H1 (cell line): ENCODE measurements at regions not wholly inside any gene's neighbourhood (a gene's known extent, or its start where the extent isn't known, plus 50 kb on each side); places are given as distances from the start of the nearest gene placed in this dataset.

Experiments used
- CTCF ChIA-PET: fragments of 300-600 bp; sonication (Branson Sonifier 250); formaldehyde crosslinking; loops from one replicate; lab custom pipeline; 2021; ENCODE audit not compliant: partially characterized antibody; lab: Charles Lee
- POLR2A ChIA-PET: fragments of 300-600 bp; sonication (Branson Sonifier 250); formaldehyde crosslinking; loops from one replicate; lab custom pipeline; 2021; ENCODE audit warnings: inconsistent platforms; ENCODE audit not compliant: partially characterized antibody; lab: Charles Lee
- DNase-seq, 2 experiments: peaks; one replicate each; pipeline versions ENCODE4 v3.0.0 to v3.0.0-alpha.2; 2010 to 2022; ENCODE audit warnings: low spot score in 2 of 2, low read depth in 1 of 2, mixed read lengths in 1 of 2
- FAIRE-seq: peaks from 2 replicates; lab custom pipeline; 2011; peaks lifted over from hg19 to GRCh38; lab: Jason Lieb, UNC
- H2AFZ ChIP-seq: 2 replicates; pipeline ENCODE4 v1.8.1; 2012; ENCODE audit warnings: low read length, inconsistent platforms
- H2AK5ac ChIP-seq: 2 replicates; pipeline ENCODE4 v1.6.1; 2013; ENCODE audit warnings: low read depth, low read length
- H2BK120ac ChIP-seq: replicated peaks from 2 replicates; pipeline ENCODE3; 2013; ENCODE audit warnings: low read depth, low read length, inconsistent platforms
- H2BK12ac ChIP-seq: 2 replicates; pipeline ENCODE4 v1.6.1; 2013; ENCODE audit warnings: low read depth, low read length
- H2BK15ac ChIP-seq: 2 replicates; pipeline ENCODE4 v1.6.1; 2013; ENCODE audit warnings: low read length
- H2BK20ac ChIP-seq: 2 replicates; pipeline ENCODE4 v1.6.1; 2013; ENCODE audit warnings: low read length
- H2BK5ac ChIP-seq: 2 replicates; pipeline ENCODE4 v1.6.1; 2013; ENCODE audit warnings: low read depth, low read length
- H3K14ac ChIP-seq: 2 replicates; pipeline ENCODE4 v1.6.1; 2013; ENCODE audit warnings: inconsistent platforms; ENCODE audit not compliant: insufficient read length
- H3K18ac ChIP-seq: 2 replicates; pipeline ENCODE4 v1.6.1; 2013; ENCODE audit warnings: low read length; ENCODE audit errors: extremely low read depth
- H3K23ac ChIP-seq: 2 replicates; pipeline ENCODE4 v1.6.1; 2013; ENCODE audit warnings: inconsistent platforms; ENCODE audit not compliant: insufficient read length
- H3K23me2 ChIP-seq: 2 replicates; pipeline ENCODE4 v1.6.1; 2013; ENCODE audit warnings: low read depth, low read length
- H3K27ac ChIP-seq: 2 replicates; pipeline ENCODE4 v1.6.1; 2011; ENCODE audit warnings: low read depth, low read length, inconsistent platforms
- H3K27me3 ChIP-seq, 4 experiments: replicated peaks in 1 of 4; 1 replicate in 1 of 4; 2 replicates in 3 of 4; pipeline versions ENCODE4 v1.6.1 to v1.8.1; 2011 to 2013; ENCODE audit warnings: low read length in 3 of 4, mild to moderate bottlenecking in 3 of 4, inconsistent platforms in 2 of 4, mixed read lengths in 2 of 4, moderate library complexity in 1 of 4; ENCODE audit not compliant: control insufficient read depth in 3 of 4, insufficient read depth in 3 of 4; ENCODE audit errors: extremely low read depth in 1 of 4
- H3K36me3 ChIP-seq, 4 experiments: 2 replicates each; pipeline versions ENCODE4 v1.6.1 to v1.8.1; 2011 to 2013; ENCODE audit warnings: mild to moderate bottlenecking in 4 of 4, low read length in 3 of 4, moderate library complexity in 2 of 4, control low read depth in 1 of 4, inconsistent platforms in 1 of 4; ENCODE audit not compliant: insufficient read depth in 4 of 4, control insufficient read depth in 2 of 4
- H3K4ac ChIP-seq: replicated peaks from 2 replicates; pipeline ENCODE3; 2013; ENCODE audit warnings: low read length, low read depth, mixed read lengths, inconsistent platforms; ENCODE audit not compliant: insufficient read length
- H3K4me1 ChIP-seq, 4 experiments: replicated peaks in 1 of 4; 1 replicate in 1 of 4; 2 replicates in 3 of 4; pipeline versions ENCODE4 v1.6.1 to v1.8.1; 2011 to 2013; ENCODE audit warnings: low read length in 3 of 4, inconsistent platforms in 2 of 4, mixed read lengths in 1 of 4; ENCODE audit not compliant: insufficient read depth in 4 of 4, control insufficient read depth in 3 of 4
- H3K4me2 ChIP-seq, 2 experiments: 2 replicates each; pipeline versions ENCODE4 v1.6.1 to v1.8.1; 2011 to 2013; ENCODE audit warnings: low read depth in 2 of 2, low read length in 2 of 2, control low read depth in 1 of 2, inconsistent platforms in 1 of 2, mild to moderate bottlenecking in 1 of 2; ENCODE audit not compliant: insufficient read depth in 1 of 2
- H3K4me3 ChIP-seq, 4 experiments: fragments of 200-600, 300-600 bp in 1 of 4; sonication (generic), shearing (Covaris generic), sonication (Bioruptor Twin) in 1 of 4; 2 replicates each; pipeline versions ENCODE4 v1.5.1 to v1.8.1; 2011 to 2016; ENCODE audit warnings: low read length in 4 of 4, low read depth in 3 of 4, control low read depth in 2 of 4, inconsistent platforms in 2 of 4, mild to moderate bottlenecking in 2 of 4, mixed read lengths in 1 of 4, moderate library complexity in 1 of 4; ENCODE audit not compliant: insufficient read depth in 2 of 4; ENCODE audit errors: extremely low read depth in 1 of 4
- H3K56ac ChIP-seq: replicated peaks from 2 replicates; pipeline ENCODE3; 2013; ENCODE audit warnings: low read depth, mild to moderate bottlenecking, mixed read lengths, low read length, inconsistent platforms; ENCODE audit not compliant: insufficient read length
- H3K79me1 ChIP-seq: 2 replicates; pipeline ENCODE4 v1.6.1; 2013; ENCODE audit warnings: low read depth, low read length, control low read depth
- H3K79me2 ChIP-seq, 2 experiments: 2 replicates each; pipeline versions ENCODE4 v1.6.1 to v1.8.1; 2012 to 2013; ENCODE audit warnings: low read length in 2 of 2, mild to moderate bottlenecking in 2 of 2, inconsistent platforms in 1 of 2; ENCODE audit not compliant: insufficient read depth in 2 of 2, control insufficient read depth in 1 of 2
- H3K9ac ChIP-seq, 4 experiments: replicated peaks in 1 of 4; 1 replicate in 1 of 4; 2 replicates in 3 of 4; pipeline versions ENCODE4 v1.6.1 to v1.8.1; 2011 to 2013; ENCODE audit warnings: low read depth in 3 of 4, low read length in 3 of 4, control low read depth in 2 of 4, mild to moderate bottlenecking in 2 of 4, moderate library complexity in 2 of 4, inconsistent platforms in 1 of 4; ENCODE audit errors: extremely low read depth in 1 of 4
- H3K9me3 ChIP-seq, 2 experiments: 2 replicates each; pipeline versions ENCODE4 v1.6.1 to v1.8.1; 2012 to 2013; ENCODE audit warnings: mild to moderate bottlenecking in 2 of 2, moderate library complexity in 2 of 2, control low read depth in 1 of 2, inconsistent platforms in 1 of 2, low read depth in 1 of 2, low read length in 1 of 2, mixed read lengths in 1 of 2; ENCODE audit not compliant: insufficient read depth in 2 of 2
- H4K20me1 ChIP-seq, 2 experiments: replicated peaks in 1 of 2; 2 replicates each; pipeline versions ENCODE3 to v1.8.1; 2011 to 2013; ENCODE audit warnings: inconsistent platforms in 2 of 2, low read length in 2 of 2, mild to moderate bottlenecking in 1 of 2; ENCODE audit not compliant: insufficient read depth in 2 of 2, control insufficient read depth in 1 of 2
- H4K5ac ChIP-seq: 2 replicates; pipeline ENCODE4 v1.6.1; 2013; ENCODE audit warnings: low read length, low read depth, mixed read lengths, inconsistent platforms; ENCODE audit not compliant: insufficient read length
- H4K8ac ChIP-seq: 2 replicates; pipeline ENCODE4 v1.8.0; 2013; ENCODE audit warnings: mild to moderate bottlenecking, moderate library complexity, low read length, inconsistent platforms; ENCODE audit not compliant: insufficient read depth; ENCODE audit errors: extremely low read depth
- H4K91ac ChIP-seq: replicated peaks from 2 replicates; pipeline ENCODE3; 2013; ENCODE audit warnings: low read length, mixed read lengths, inconsistent platforms; ENCODE audit not compliant: insufficient read length
- ASH2L ChIP-seq: fragments of 200-600, 300-600 bp; sonication (generic); IDR thresholded peaks from one replicate; pipeline ENCODE4 v1.7.1; 2017; ENCODE audit warnings: low read length
- BCL11A ChIP-seq, 2 experiments: IDR thresholded peaks; one replicate each; pipeline ENCODE4 v1.6.1; 2011; ENCODE audit warnings: low read depth in 2 of 2, low read length in 2 of 2, mild to moderate bottlenecking in 2 of 2
- BRCA1 ChIP-seq: IDR thresholded peaks from 2 replicates; pipeline ENCODE4 v1.6.1; 2012; ENCODE audit warnings: low read depth, low read length, improper control_type of control experiment
- CEBPB ChIP-seq: IDR thresholded peaks from 2 replicates; pipeline ENCODE4 v1.6.1; 2012; ENCODE audit warnings: low read depth, low read length
- CHD2 ChIP-seq: IDR thresholded peaks from 2 replicates; pipeline ENCODE4 v1.6.1; 2012; ENCODE audit warnings: low read length, improper control_type of control experiment
- GTF2F1 ChIP-seq: IDR thresholded peaks from 2 replicates; pipeline ENCODE4 v1.6.1; 2012; ENCODE audit warnings: low read depth, low read length, improper control_type of control experiment, borderline replicate concordance
- HDAC6 ChIP-seq: IDR thresholded peaks from one replicate; pipeline ENCODE4 v1.7.1; 2012; ENCODE audit warnings: low read depth, mild to moderate bottlenecking, inconsistent platforms, low read length, moderate library complexity
- NRF1 ChIP-seq: IDR thresholded peaks from 2 replicates; pipeline ENCODE4 v1.6.1; 2011; ENCODE audit warnings: mild to moderate bottlenecking, low read depth, low read length, improper control_type of control experiment
- RBBP5 ChIP-seq: IDR thresholded peaks from 2 replicates; pipeline ENCODE4 v1.7.1; 2012; ENCODE audit warnings: low read depth, mild to moderate bottlenecking, inconsistent platforms, low read length, moderate library complexity, borderline replicate concordance
- SIN3A ChIP-seq, 2 experiments: IDR thresholded peaks in 1 of 2; conservative IDR thresholded peaks in 1 of 2; 2 replicates each; pipeline ENCODE4 v1.6.1; 2011 to 2012; ENCODE audit warnings: low read length in 2 of 2, improper control_type of control experiment in 1 of 2, low read depth in 1 of 2, mild to moderate bottlenecking in 1 of 2
- SIRT6 ChIP-seq: IDR thresholded peaks from one replicate; pipeline ENCODE4 v1.7.1; 2012; ENCODE audit warnings: low read length, inconsistent platforms
- SUZ12 ChIP-seq: fragments of 200-600 bp; sonication (generic); IDR thresholded peaks from 2 replicates; pipeline ENCODE4 v1.6.1; 2012; ENCODE audit warnings: mild to moderate bottlenecking, inconsistent platforms, low read length, moderate library complexity, mixed read lengths
- TAF1 ChIP-seq: IDR thresholded peaks from 2 replicates; pipeline ENCODE4 v1.6.1; 2011; ENCODE audit warnings: mild to moderate bottlenecking, low read depth, low read length
- WGBS, 2 experiments: shearing (Covaris generic) in 1 of 2; methylation state at CpG; one replicate each; pipeline versions ENCODE4 v1.1.6 to v1.1.7; 2013 to 2015; ENCODE audit warnings: low lambda C conversion rate in 2 of 2, mixed read lengths in 2 of 2, inconsistent platforms in 1 of 2, low coverage in 1 of 2, missing lambda C conversion rate in 1 of 2; ENCODE audit not compliant: insufficient replicate concordance in 2 of 2, insufficient coverage in 1 of 2, insufficient read length in 1 of 2; ENCODE audit errors: extremely low coverage in 1 of 2, missing lambda C conversion rate in 1 of 2; 5-methylcytosine and 5-hydroxymethylcytosine counted together

- no peaks in the 10 kb centered on the region for H3K27me3 ChIP-seq
- no peak overlapping the region for H2BK12ac ChIP-seq
- no peak overlapping the region for H4K8ac ChIP-seq
- H3K4me3 ChIP-seq = no peak overlapping the region
- no peak overlapping the region for H3K27ac ChIP-seq
- CTCF ChIA-PET = interaction anchor here (1.4 to 3.9 kb wide), 2 partner anchors 16 to 30 kb away, joined by 5 to 14 read pairs; no protein-coding TSS in a partner anchor
- WGBS, 2 experiments = 92% methylated on average over 5 of the region's 5 CpGs; no CpG with 5 or more reads in 1 of the 2 experiments
- H3K14ac ChIP-seq = no peak overlapping the region
- POLR2A ChIA-PET = no interaction called here
- H2AFZ ChIP-seq = no peak overlapping the region
- H3K18ac ChIP-seq = no peak overlapping the region
- DNase-seq (no peak), FAIRE-seq (no peak)
- no peaks in the 10 kb centered on the region for H3K79me1 ChIP-seq
- H3K9me3 ChIP-seq = no peaks in the 10 kb centered on the region
- no peak overlapping the region for H3K4me2 ChIP-seq
- no peak overlapping the region for H3K23ac ChIP-seq
- H3K23me2 ChIP-seq = no peaks in the 10 kb centered on the region
- H3K4me1 ChIP-seq = no peaks in the 10 kb centered on the region
- no peaks in the 10 kb centered on the region for H3K36me3 ChIP-seq
- H4K91ac ChIP-seq = no peak overlapping the region
- H4K5ac ChIP-seq = no peak overlapping the region
- no peak overlapping the region for H2AK5ac ChIP-seq
- H3K56ac ChIP-seq = no peak overlapping the region
- H2BK120ac ChIP-seq = no peak overlapping the region
- TF ChIP-seq BCL11A (IDR thresholded peaks at IDR 0.05; ENCODE audit: low read depth in 2 of 2, low read length in 2 of 2) (no peak), RBBP5 (no peak), SIN3A (conservative IDR thresholded peaks at IDR 0.05 in 1 of 2, IDR thresholded peaks at IDR 0.05 in 1 of 2; ENCODE audit: low read depth in 1 of 2, low read length in 2 of 2) (no peak), SIRT6 (no peak), TAF1 (no peak), NRF1 (no peak), GTF2F1 (no peak), CEBPB (no peak), SUZ12 (no peak), ASH2L (no peak), HDAC6 (no peak), BRCA1 (no peak), CHD2 (no peak)
- H2BK5ac ChIP-seq = no peak overlapping the region
- H2BK15ac ChIP-seq = no peak overlapping the region
- no peak overlapping the region for H3K4ac ChIP-seq
- no peaks in the 10 kb centered on the region for H3K79me2 ChIP-seq
- H3K9ac ChIP-seq = no peak overlapping the region
- no peaks in the 10 kb centered on the region for H4K20me1 ChIP-seq
- no peak overlapping the region for H2BK20ac ChIP-seq
Measured at GRCh38 chr2:30041884-30042283, 104.9 kb upstream of the YPEL5 start.
